B cell (primary cell): ENCODE measurements at regions not wholly inside any gene's neighbourhood (a gene's known extent, or its start where the extent isn't known, plus 50 kb on each side); places are given as distances from the start of the nearest gene placed in this dataset.

Experiments
- ATAC-seq: fragments of 200-7000 bp; cut with Tn5 transposase; one replicate; pipeline ENCODE4 v1.10.0; 2021; ENCODE audit warnings: low read depth, mild to moderate bottlenecking, moderate number of reproducible peaks, moderate library complexity
- CTCF ChIA-PET: fragments of 350-600 bp; sonication (Branson Sonifier 250); formaldehyde crosslinking; loops from one replicate; lab custom pipeline; 2021; ENCODE audit warnings: antibody characterized with exemption, inconsistent platforms; lab: Charles Lee
- POLR2A ChIA-PET: fragments of 350-600 bp; sonication (Branson Sonifier 250); formaldehyde crosslinking; loops from one replicate; lab custom pipeline; 2021; ENCODE audit warnings: antibody characterized with exemption; lab: Charles Lee
- DNase-seq: peaks from one replicate; pipeline ENCODE4 v3.0.0; 2013
- H2AFZ ChIP-seq: 2 replicates; pipeline ENCODE4 v1.6.1; 2012; ENCODE audit warnings: mild to moderate bottlenecking, low read depth, low read length; ENCODE audit not compliant: insufficient read depth, poor library complexity, severe bottlenecking
- H3K27ac ChIP-seq, 2 donors: 1 replicate in 1 of 2; 2 replicates in 1 of 2; pipeline ENCODE4 v1.5.1; 2012 to 2013; ENCODE audit warnings: low read length in 2 of 2, mild to moderate bottlenecking in 2 of 2, moderate library complexity in 1 of 2
- H3K27me3 ChIP-seq, 4 experiments: fragments of 200-600 bp in 1 of 4; sonication (generic) in 1 of 4; replicated peaks in 1 of 4; 1 replicate in 2 of 4; 2 replicates in 2 of 4; pipeline versions ENCODE4 v1.6.1 to v1.7.0; 2013 to 2016; ENCODE audit warnings: low read length in 3 of 4, mild to moderate bottlenecking in 2 of 4, mixed read lengths in 1 of 4, moderate library complexity in 1 of 4; ENCODE audit not compliant: insufficient read depth in 4 of 4, control insufficient read depth in 3 of 4; ENCODE audit errors: control extremely low read depth in 1 of 4
- H3K36me3 ChIP-seq, 2 experiments: replicated peaks in 1 of 2; 1 replicate in 1 of 2; 2 replicates in 1 of 2; pipeline versions ENCODE4 v1.6.1 to v1.7.1; 2013; ENCODE audit warnings: low read length in 1 of 2; ENCODE audit not compliant: insufficient read depth in 2 of 2, control insufficient read depth in 1 of 2; ENCODE audit errors: control extremely low read depth in 1 of 2, extremely low read depth in 1 of 2
- H3K4me1 ChIP-seq, 2 donors: fragments of 200-600 bp in 1 of 2; sonication (generic) in 1 of 2; 1 replicate in 1 of 2; 2 replicates in 1 of 2; pipeline versions ENCODE4 v1.5.1 to v1.6.1; 2013 to 2017; ENCODE audit warnings: low read length in 2 of 2; ENCODE audit not compliant: control insufficient read depth in 2 of 2, insufficient read depth in 2 of 2
- H3K4me2 ChIP-seq: replicated peaks from 2 replicates; pipeline ENCODE3; 2012; ENCODE audit warnings: mild to moderate bottlenecking, low read depth, low read length; ENCODE audit not compliant: poor library complexity, severe bottlenecking
- H3K4me3 ChIP-seq, 5 experiments: fragments of 200-600 bp in 1 of 5; sonication (generic) in 1 of 5; 1 replicate in 3 of 5; 2 replicates in 2 of 5; pipeline versions ENCODE4 v1.5.1 to v1.7.0; 2011 to 2016; ENCODE audit warnings: low read length in 4 of 5, mild to moderate bottlenecking in 4 of 5, low read depth in 2 of 5, control low read depth in 1 of 5, moderate library complexity in 1 of 5; ENCODE audit not compliant: insufficient read depth in 1 of 5; ENCODE audit errors: control extremely low read depth in 1 of 5, extremely low read depth in 1 of 5
- H3K79me2 ChIP-seq: fragments of 200-600 bp; sonication (generic); one replicate; pipeline ENCODE4 v1.6.0; 2016; ENCODE audit warnings: low read length; ENCODE audit not compliant: control insufficient read depth, insufficient read depth
- H3K9ac ChIP-seq: fragments of 200-600 bp; sonication (generic); 2 replicates; pipeline ENCODE4 v1.6.1; 2017; ENCODE audit warnings: mild to moderate bottlenecking, low read length, moderate library complexity
- H3K9me3 ChIP-seq, 3 donors: one replicate each; pipeline versions ENCODE4 v1.6.1 to v1.7.1; 2013; ENCODE audit warnings: low read length in 2 of 3; ENCODE audit not compliant: control insufficient read depth in 2 of 3, insufficient read depth in 1 of 3; ENCODE audit errors: control extremely low read depth in 1 of 3
- H4K20me1 ChIP-seq: 2 replicates; pipeline ENCODE4 v1.6.0; 2012; ENCODE audit warnings: mild to moderate bottlenecking, low read length; ENCODE audit not compliant: insufficient read depth, control insufficient read depth, poor library complexity, severe bottlenecking
- H3K27ac Mint-ChIP-seq: one replicate; pipeline ENCODE4 v1.8.0; 2021; ENCODE audit warnings: mixed read lengths
- H3K27me3 Mint-ChIP-seq: one replicate; pipeline ENCODE4 v1.8.0; 2021; ENCODE audit warnings: mixed read lengths
- H3K4me1 Mint-ChIP-seq: one replicate; pipeline ENCODE4 v1.8.0; 2021; ENCODE audit warnings: mixed read lengths
- H3K4me3 Mint-ChIP-seq: one replicate; pipeline ENCODE4 v1.8.0; 2021; ENCODE audit warnings: mixed read lengths
- H3K9me3 Mint-ChIP-seq: one replicate; pipeline ENCODE4 v1.8.0; 2022; ENCODE audit warnings: mixed read lengths; ENCODE audit not compliant: insufficient read depth
- CTCF ChIP-seq: fragments of 200-600 bp; IDR thresholded peaks from one replicate; pipeline ENCODE4 v1.8.0; 2022; ENCODE audit warnings: antibody characterized with exemption, mild to moderate bottlenecking
- EZH2 ChIP-seq: IDR thresholded peaks from 2 replicates; pipeline ENCODE4 v1.6.1; 2012; ENCODE audit warnings: borderline replicate concordance, low read depth, mild to moderate bottlenecking, moderate library complexity, low read length; ENCODE audit not compliant: insufficient read depth, poor library complexity, severe bottlenecking
- WGBS: methylation state at CpG from one replicate; pipeline ENCODE4 v1.1.5; 2013; ENCODE audit warnings: missing lambda C conversion rate; ENCODE audit not compliant: insufficient coverage; 5-methylcytosine and 5-hydroxymethylcytosine counted together
- intact Hi-C: fragments of 100-400 bp; cut with micrococcal nuclease; formaldehyde crosslinking; loops from one replicate; pipeline ENCODE4 v1.10.0; 2022

- H3K9me3 ChIP-seq: no peaks in the 10 kb centered on the region
- Mint-ChIP-seq H3K27me3 (no peaks in the 10 kb centered on the region), H3K4me1 (no peaks in the 10 kb centered on the region), H3K4me3 (no peak overlapping the region), H3K27ac (no peak overlapping the region), H3K9me3 (no peaks in the 10 kb centered on the region)
- intact Hi-C loops: no loop called here
- H2AFZ ChIP-seq: no peak overlapping the region
- POLR2A ChIA-PET: no interaction called here
- TF ChIP-seq EZH2: no peak
- TF ChIP-seq CTCF: no peak
- H3K4me3 ChIP-seq: no peak overlapping the region
- CTCF ChIA-PET: no interaction called here
- H3K79me2 ChIP-seq: no peaks in the 10 kb centered on the region
- H3K4me2 ChIP-seq: no peak overlapping the region
- no CpG with 5 or more reads among the region's 3 CpGs for WGBS
- no peaks in the 10 kb centered on the region for H4K20me1 ChIP-seq
- no peak overlapping the region for H3K9ac ChIP-seq
- H3K36me3 ChIP-seq: no peaks in the 10 kb centered on the region
- no peaks in the 10 kb centered on the region for H3K4me1 ChIP-seq
- ATAC-seq: no peak
- H3K27me3 ChIP-seq: no peaks in the 10 kb centered on the region
- no peak overlapping the region for H3K27ac ChIP-seq
- DNase-seq: no peak
Measured at GRCh38 chr5:84590629-84591028, 205.9 kb upstream of the EDIL3 start.

- no CpG with 5 or more reads among the region's 1 CpG for WGBS
- no peak overlapping the region for H3K4me3 ChIP-seq
- no peaks in the 10 kb centered on the region for H3K4me1 ChIP-seq
- no peaks in the 10 kb centered on the region for H3K27me3 ChIP-seq
- no peak overlapping the region for H3K27ac ChIP-seq
- Mint-ChIP-seq H3K9me3 (no peaks in the 10 kb centered on the region), H3K4me3 (no peak overlapping the region), H3K4me1 (no peaks in the 10 kb centered on the region), H3K27ac (no peak overlapping the region), H3K27me3 (no peaks in the 10 kb centered on the region)
- TF ChIP-seq CTCF (no peak), EZH2 (no peak)
- H2AFZ ChIP-seq: no peak overlapping the region
- ChIA-PET POLR2A (no interaction called here), CTCF (no interaction called here)
- ATAC-seq (no peak), DNase-seq (no peak)
- no peaks in the 10 kb centered on the region for H3K79me2 ChIP-seq
- no peak overlapping the region for H3K4me2 ChIP-seq
- H3K9me3 ChIP-seq: no peaks in the 10 kb centered on the region
- no peaks in the 10 kb centered on the region for H4K20me1 ChIP-seq
- intact Hi-C loops: no loop called here
- no peaks in the 10 kb centered on the region for H3K36me3 ChIP-seq
- no peak overlapping the region for H3K9ac ChIP-seq
Measured at GRCh38 chr5:84589926-84590325, 205.2 kb upstream of the EDIL3 start.
